Smooth muscle cell (in vitro differentiated cells): ENCODE measurements at regions not wholly inside any gene's neighbourhood (a gene's known extent, or its start where the extent isn't known, plus 50 kb on each side); places are given as distances from the start of the nearest gene placed in this dataset.

Experiments
- DNase-seq: peaks from one replicate; lab custom pipeline; 2025; ENCODE audit not compliant: unreplicated experiment; lab: John Stamatoyannopoulos, UW
- H2AFZ ChIP-seq: fragments of 200-600 bp; sonication (generic); 2 replicates; pipeline ENCODE4 v1.6.0; 2016; ENCODE audit warnings: antibody characterized with exemption, low read depth, mild to moderate bottlenecking
- H3F3A ChIP-seq: fragments of 200-600 bp; sonication (generic); 2 replicates; pipeline ENCODE4 v1.6.0; 2017; ENCODE audit warnings: antibody characterized with exemption, low read depth
- H3K27ac ChIP-seq: fragments of 200-600 bp; sonication (generic); 2 replicates; pipeline ENCODE4 v1.5.1; 2016; ENCODE audit warnings: low read depth, mild to moderate bottlenecking
- H3K27me3 ChIP-seq: fragments of 200-600 bp; sonication (generic); 2 replicates; pipeline ENCODE4 v1.6.1; 2016; ENCODE audit warnings: low read depth, mild to moderate bottlenecking
- H3K36me3 ChIP-seq: fragments of 200-600 bp; sonication (generic); 2 replicates; pipeline ENCODE4 v1.5.1; 2016; ENCODE audit warnings: low read depth
- H3K4me1 ChIP-seq: fragments of 200-600 bp; sonication (generic); 2 replicates; pipeline ENCODE4 v1.5.1; 2016; ENCODE audit warnings: low read depth
- H3K4me2 ChIP-seq: fragments of 200-600 bp; sonication (generic); 2 replicates; pipeline ENCODE4 v1.6.0; 2016; ENCODE audit warnings: mild to moderate bottlenecking
- H3K4me3 ChIP-seq: fragments of 200-600 bp; sonication (generic); 2 replicates; pipeline ENCODE4 v1.5.1; 2016; ENCODE audit warnings: mild to moderate bottlenecking
- H3K79me2 ChIP-seq: fragments of 200-600 bp; sonication (generic); 2 replicates; pipeline ENCODE4 v1.6.0; 2016; ENCODE audit warnings: low read depth, mild to moderate bottlenecking
- H3K9ac ChIP-seq: fragments of 200-600 bp; sonication (generic); 2 replicates; pipeline ENCODE4 v1.6.0; 2016; ENCODE audit warnings: low read depth
- H3K9me3 ChIP-seq: fragments of 200-600 bp; sonication (generic); replicated peaks from 2 replicates; pipeline ENCODE4 v1.5.1; 2016; ENCODE audit warnings: low read depth
- H4K20me1 ChIP-seq: fragments of 200-600 bp; sonication (generic); 2 replicates; pipeline ENCODE4 v1.6.0; 2016; ENCODE audit warnings: low read depth
- WGBS: methylation state at CpG from one replicate; pipeline ENCODE4 v1.1.7; 2016; ENCODE audit warnings: low lambda C conversion rate; 5-methylcytosine and 5-hydroxymethylcytosine counted together
- TF ChIP-seq, protein P1 (sequence below): fragments of 200-600 bp; sonication (generic); IDR thresholded peaks from 2 replicates; pipeline ENCODE4 v1.5.1; 2017; ENCODE audit warnings: borderline replicate concordance, mild to moderate bottlenecking, antibody characterized with exemption; ENCODE audit not compliant: insufficient read depth, poor library complexity, severe bottlenecking

DNA sequence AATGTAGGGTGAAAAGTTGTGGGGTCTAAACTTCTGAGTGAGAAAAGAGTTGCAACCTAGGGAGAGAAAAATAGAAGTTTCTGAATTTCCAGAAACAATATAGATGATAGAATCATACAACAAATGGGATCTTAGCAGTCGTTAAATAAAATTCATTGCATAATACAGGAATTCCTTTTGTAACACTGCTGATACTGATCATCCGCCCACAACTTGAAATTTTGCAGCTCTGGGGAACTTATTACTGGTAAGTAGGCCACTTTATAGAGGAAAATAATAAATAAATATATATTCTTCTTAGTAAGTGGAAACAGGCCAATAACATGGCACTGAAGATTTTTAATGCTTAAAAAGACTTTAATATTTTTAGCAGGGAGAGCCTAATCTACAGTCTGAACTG is 81.9 kb upstream of the SMIM30 start:
- Histone ChIP-seq H3K27ac (no peak overlapping the region), H4K20me1 (no peaks in the 10 kb centered on the region)

DNA sequence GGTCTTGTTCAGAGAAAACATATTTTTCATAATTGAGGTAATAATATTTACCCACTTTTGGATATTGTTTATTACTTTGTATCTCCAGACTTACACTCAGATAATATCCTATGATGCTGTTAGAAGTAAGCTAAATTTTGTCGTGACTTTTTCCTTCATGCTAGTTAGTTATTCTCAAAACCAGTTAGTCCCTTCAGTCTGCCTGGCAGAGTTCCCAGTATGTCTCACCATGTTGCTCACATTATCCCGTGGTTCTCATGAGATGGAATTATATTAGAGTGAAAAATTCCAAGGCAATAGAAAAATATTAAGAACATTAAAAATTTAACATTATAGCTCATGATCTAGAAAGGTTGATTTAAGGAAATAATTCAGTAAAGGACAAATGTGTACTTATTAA is 81.5 kb upstream of the SMIM30 start:
- H3K9me3 ChIP-seq = no peaks in the 10 kb centered on the region
- no peaks in the 10 kb centered on the region for H3F3A ChIP-seq
- H3K79me2 ChIP-seq = no peaks in the 10 kb centered on the region
- H4K20me1 ChIP-seq = no peaks in the 10 kb centered on the region
- H2AFZ ChIP-seq = no peak overlapping the region
- peaks cover 6% of the 10 kb centered on the region for H3K27me3 ChIP-seq
- no peak overlapping the region for H3K4me2 ChIP-seq
- no peak overlapping the region for H3K27ac ChIP-seq
- H3K4me3 ChIP-seq = no peak overlapping the region
- TF ChIP-seq, protein P1, sequence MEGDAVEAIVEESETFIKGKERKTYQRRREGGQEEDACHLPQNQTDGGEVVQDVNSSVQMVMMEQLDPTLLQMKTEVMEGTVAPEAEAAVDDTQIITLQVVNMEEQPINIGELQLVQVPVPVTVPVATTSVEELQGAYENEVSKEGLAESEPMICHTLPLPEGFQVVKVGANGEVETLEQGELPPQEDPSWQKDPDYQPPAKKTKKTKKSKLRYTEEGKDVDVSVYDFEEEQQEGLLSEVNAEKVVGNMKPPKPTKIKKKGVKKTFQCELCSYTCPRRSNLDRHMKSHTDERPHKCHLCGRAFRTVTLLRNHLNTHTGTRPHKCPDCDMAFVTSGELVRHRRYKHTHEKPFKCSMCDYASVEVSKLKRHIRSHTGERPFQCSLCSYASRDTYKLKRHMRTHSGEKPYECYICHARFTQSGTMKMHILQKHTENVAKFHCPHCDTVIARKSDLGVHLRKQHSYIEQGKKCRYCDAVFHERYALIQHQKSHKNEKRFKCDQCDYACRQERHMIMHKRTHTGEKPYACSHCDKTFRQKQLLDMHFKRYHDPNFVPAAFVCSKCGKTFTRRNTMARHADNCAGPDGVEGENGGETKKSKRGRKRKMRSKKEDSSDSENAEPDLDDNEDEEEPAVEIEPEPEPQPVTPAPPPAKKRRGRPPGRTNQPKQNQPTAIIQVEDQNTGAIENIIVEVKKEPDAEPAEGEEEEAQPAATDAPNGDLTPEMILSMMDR = no peak
- H3K36me3 ChIP-seq = no peaks in the 10 kb centered on the region
- H3K4me1 ChIP-seq = no peaks in the 10 kb centered on the region
- WGBS = 49% methylated on average over 2 of the region's 2 CpGs
- DNase-seq = no peak
- H3K9ac ChIP-seq = no peak overlapping the region

More for the DNA sequence above, 81.9 kb upstream of the SMIM30 start:
- no peak overlapping the region for H3K4me2 ChIP-seq
- no peaks in the 10 kb centered on the region for H3K4me1 ChIP-seq
- no peaks in the 10 kb centered on the region for H3K9me3 ChIP-seq
- no peak overlapping the region for H3K4me3 ChIP-seq
- H3K27me3 ChIP-seq = peaks cover 6% of the 10 kb centered on the region
- H3F3A ChIP-seq = no peaks in the 10 kb centered on the region
- 86% methylated on average over 2 of the region's 2 CpGs for WGBS
- DNase-seq = no peak
- no peak overlapping the region for H3K9ac ChIP-seq
- no peaks in the 10 kb centered on the region for H3K36me3 ChIP-seq
- TF ChIP-seq, protein P1 = no peak
- no peaks in the 10 kb centered on the region for H3K79me2 ChIP-seq
- H2AFZ ChIP-seq = no peak overlapping the region

DNA sequence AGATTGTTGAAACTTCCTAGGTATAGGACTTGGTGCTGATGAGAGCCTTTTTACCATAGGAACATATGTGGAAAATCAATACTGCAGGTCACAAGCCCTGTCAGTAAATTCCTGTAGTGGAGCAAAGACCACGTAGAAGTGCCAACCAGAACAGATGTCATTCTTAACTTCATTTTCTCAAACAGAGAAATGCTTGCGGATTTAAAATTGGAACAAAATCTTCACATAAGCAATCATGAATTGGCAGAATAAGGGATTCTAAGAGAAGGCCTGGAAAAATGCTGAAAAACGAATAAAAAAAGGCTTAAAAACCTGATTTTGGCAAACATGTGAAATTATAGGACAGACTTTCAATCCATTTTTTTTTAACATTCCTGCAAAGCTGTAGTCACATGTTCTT is 80.8 kb upstream of the SMIM30 start:
- Histone ChIP-seq H3K79me2 (no peaks in the 10 kb centered on the region), H3K36me3 (no peaks in the 10 kb centered on the region), H2AFZ (no peak overlapping the region), H3K9ac (no peak overlapping the region), H3K27me3 (peaks cover 6% of the 10 kb centered on the region), H3K9me3 (no peaks in the 10 kb centered on the region), H3K4me2 (no peak overlapping the region), H4K20me1 (no peaks in the 10 kb centered on the region), H3K4me1 (no peaks in the 10 kb centered on the region), H3K27ac (no peak overlapping the region), H3F3A (no peaks in the 10 kb centered on the region), H3K4me3 (no peak overlapping the region)
- 78% methylated on average over 3 of the region's 3 CpGs for WGBS
- TF ChIP-seq, protein P1 = no peak
- DNase-seq = no peak

DNA sequence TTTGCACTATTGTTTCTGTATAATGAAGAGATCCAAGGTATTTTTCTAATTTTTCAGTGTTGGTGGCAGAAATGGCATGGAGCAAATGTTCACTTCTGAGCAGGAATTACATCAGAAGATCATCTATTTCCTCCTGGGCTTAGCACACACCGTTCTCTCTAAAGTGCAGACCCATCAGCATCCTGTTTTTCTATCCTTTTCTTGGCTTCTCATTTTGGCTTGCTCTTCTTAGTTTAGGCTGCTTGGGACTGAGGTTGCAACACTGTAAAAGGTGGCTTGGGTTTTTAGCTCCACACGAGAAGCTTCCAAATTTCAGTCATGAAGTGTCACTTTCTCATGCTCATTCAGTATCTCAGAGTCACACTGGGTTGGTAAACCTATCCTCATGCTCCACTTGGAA is 79.9 kb upstream of the SMIM30 start:
- no peaks in the 10 kb centered on the region for H3F3A ChIP-seq
- TF ChIP-seq, protein P1 = no peak
- no peak overlapping the region for H3K9ac ChIP-seq
- no peak for DNase-seq
- no peak overlapping the region for H3K4me2 ChIP-seq
- H4K20me1 ChIP-seq = no peaks in the 10 kb centered on the region
- no peak overlapping the region for H3K4me3 ChIP-seq
- no peak overlapping the region for H2AFZ ChIP-seq
- no peaks in the 10 kb centered on the region for H3K9me3 ChIP-seq
- H3K4me1 ChIP-seq = no peaks in the 10 kb centered on the region
- H3K27me3 ChIP-seq = peaks cover 6% of the 10 kb centered on the region
- 72% methylated on average over 2 of the region's 2 CpGs for WGBS
- H3K36me3 ChIP-seq = no peaks in the 10 kb centered on the region
- no peak overlapping the region for H3K27ac ChIP-seq
- H3K79me2 ChIP-seq = no peaks in the 10 kb centered on the region
